ENCODE measurements at regions not wholly inside any gene's neighbourhood (a gene's known extent, or its start where the extent isn't known, plus 50 kb on each side); places are given as distances from the start of the nearest gene placed in this dataset.

DNA sequence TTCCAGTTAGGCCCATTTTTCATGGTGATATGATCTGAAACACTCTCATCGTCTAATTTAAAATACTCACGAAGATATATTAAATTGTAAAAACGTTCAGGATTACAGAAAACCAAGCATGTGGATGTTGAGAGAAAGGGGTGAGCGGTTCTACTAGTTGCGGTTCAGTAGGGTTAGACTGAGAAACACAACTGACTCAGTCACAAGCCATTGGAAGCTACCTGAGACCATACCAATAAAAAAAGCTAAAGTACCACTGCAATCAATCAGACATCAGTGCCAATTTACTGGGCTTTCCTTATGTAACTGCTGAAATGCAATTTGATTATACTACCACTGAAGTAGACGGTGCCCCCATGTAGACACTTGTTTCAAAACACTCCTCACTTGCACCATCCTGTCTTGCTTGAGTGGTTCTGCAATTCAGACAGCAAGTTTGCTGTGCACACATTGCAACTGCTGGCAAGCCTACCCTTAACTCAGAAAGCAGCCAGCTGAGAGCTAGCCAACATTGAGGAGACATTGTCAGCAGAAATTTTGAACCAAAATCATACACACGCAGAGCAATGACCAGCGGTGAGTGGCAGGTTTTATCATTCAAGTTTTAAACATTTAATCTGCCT, 368.7 kb upstream of the ARHGEF26 start:
- H3K4me3 ChIP-seq = no peak overlapping the region
- no peak for DNase-seq
- WGBS, 2 donors = 65 to 71% methylated on average over 8 of the region's 8 CpGs
- H3K27ac ChIP-seq = no peak overlapping the region
- H3K4me1 ChIP-seq = peaks cover 0 to 4% (median 0%) of the 10 kb centered on the region in 9 donors
- ATAC-seq = peak in 1 of 8 donors; percentile 55
- no peaks in the 10 kb centered on the region for H3K36me3 ChIP-seq
- TF ChIP-seq, protein P1, sequence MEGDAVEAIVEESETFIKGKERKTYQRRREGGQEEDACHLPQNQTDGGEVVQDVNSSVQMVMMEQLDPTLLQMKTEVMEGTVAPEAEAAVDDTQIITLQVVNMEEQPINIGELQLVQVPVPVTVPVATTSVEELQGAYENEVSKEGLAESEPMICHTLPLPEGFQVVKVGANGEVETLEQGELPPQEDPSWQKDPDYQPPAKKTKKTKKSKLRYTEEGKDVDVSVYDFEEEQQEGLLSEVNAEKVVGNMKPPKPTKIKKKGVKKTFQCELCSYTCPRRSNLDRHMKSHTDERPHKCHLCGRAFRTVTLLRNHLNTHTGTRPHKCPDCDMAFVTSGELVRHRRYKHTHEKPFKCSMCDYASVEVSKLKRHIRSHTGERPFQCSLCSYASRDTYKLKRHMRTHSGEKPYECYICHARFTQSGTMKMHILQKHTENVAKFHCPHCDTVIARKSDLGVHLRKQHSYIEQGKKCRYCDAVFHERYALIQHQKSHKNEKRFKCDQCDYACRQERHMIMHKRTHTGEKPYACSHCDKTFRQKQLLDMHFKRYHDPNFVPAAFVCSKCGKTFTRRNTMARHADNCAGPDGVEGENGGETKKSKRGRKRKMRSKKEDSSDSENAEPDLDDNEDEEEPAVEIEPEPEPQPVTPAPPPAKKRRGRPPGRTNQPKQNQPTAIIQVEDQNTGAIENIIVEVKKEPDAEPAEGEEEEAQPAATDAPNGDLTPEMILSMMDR (IDR thresholded peaks at IDR 0.05) = no peak
- intact Hi-C loops (cut with DNase I) = no loop called here
- H3K27me3 ChIP-seq = no peaks in the 10 kb centered on the region
- no peaks in the 10 kb centered on the region for H3K9me3 ChIP-seq

DNA sequence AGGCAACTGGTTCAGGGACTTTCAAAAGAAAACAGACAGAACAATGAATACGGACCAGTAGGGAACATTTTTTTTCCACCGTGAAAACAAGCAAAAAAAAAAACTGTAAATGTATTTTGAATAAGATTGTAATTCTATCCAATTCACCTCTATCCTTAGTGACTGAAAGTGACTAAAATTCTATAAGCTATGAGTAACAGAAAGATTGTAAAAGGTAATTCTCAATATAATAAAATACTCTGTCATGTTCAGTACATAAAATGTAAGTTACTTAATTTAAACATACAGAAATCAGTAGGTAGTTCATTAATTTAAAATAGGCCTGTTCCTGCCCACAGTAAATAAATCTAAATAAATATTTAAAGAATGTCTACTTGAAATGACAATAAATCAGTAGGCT, 368.2 kb upstream of the ARHGEF26 start:
- Histone ChIP-seq H3K36me3 (no peaks in the 10 kb centered on the region), H3K4me1 (peaks cover 0 to 4% (median 0%) of the 10 kb centered on the region in 9 donors), H3K4me3 (no peak overlapping the region), H3K27ac (no peak overlapping the region), H3K27me3 (no peaks in the 10 kb centered on the region), H3K9me3 (no peaks in the 10 kb centered on the region)
- WGBS, 2 donors = 56 to 76% methylated on average over 2 of the region's 2 CpGs
- intact Hi-C loops (cut with DNase I) = no loop called here
- TF ChIP-seq, protein P1 (IDR thresholded peaks at IDR 0.05) = no peak
- no peak for DNase-seq
- ATAC-seq = no peak

DNA sequence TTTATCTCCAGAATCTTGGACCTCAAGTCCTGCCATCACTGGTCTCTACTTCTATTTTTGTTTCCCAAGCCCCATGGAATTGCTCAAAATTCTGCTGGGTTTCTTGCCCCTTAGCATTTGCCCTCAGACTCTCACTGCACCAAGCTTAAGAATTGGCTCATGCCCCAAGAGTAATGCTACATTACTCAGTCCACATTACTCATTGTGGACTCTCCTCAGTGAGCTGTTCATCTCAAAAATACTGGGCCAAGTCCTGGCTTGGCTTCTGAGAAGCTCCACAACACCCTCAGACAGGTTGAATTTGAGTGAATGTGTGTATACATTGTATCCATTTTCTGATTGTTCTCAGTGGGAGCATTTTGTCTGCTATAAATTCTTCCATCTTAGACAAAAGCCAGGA, 364.4 kb upstream of the ARHGEF26 start:
- Histone ChIP-seq H3K27ac (no peak overlapping the region), H3K4me3 (no peak overlapping the region), H3K9me3 (no peaks in the 10 kb centered on the region), H3K27me3 (no peaks in the 10 kb centered on the region), H3K4me1 (no peaks in the 10 kb centered on the region), H3K36me3 (no peaks in the 10 kb centered on the region)
- DNase-seq (no peak), ATAC-seq (no peak)
- intact Hi-C loops (cut with DNase I) = no loop called here
- TF ChIP-seq, protein P1 (IDR thresholded peaks at IDR 0.05) = no peak

DNA sequence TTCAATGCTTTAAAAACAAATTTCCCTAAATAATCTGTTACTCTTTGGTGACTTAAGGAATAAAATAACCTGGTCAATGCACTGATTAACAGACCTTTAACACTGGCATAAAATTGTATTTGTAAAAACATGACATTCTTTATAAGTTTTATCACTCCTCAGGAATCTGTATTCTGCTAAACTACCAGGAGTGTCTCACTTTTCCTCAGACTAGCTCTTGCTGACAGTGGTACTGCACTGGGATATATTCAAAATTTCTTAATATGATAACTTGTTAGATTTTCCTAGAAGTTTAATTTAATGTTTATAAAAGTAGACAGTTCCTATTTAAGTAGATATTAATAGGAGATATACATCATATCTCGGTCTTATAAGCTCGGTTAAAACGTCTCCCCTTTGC, 363.4 kb upstream of the ARHGEF26 start:
- Histone ChIP-seq H3K27ac (no peak overlapping the region), H3K27me3 (no peaks in the 10 kb centered on the region), H3K9me3 (no peaks in the 10 kb centered on the region), H3K4me1 (no peaks in the 10 kb centered on the region), H3K4me3 (no peak overlapping the region), H3K36me3 (no peaks in the 10 kb centered on the region)
- intact Hi-C loops (cut with DNase I) = no loop called here
- TF ChIP-seq, protein P1 (IDR thresholded peaks at IDR 0.05) = no peak
- 93% methylated on average over 3 of the region's 3 CpGs for whole genome bisulfite sequencing, 2 donors
- DNase-seq (no peak), ATAC-seq (no peak)
